NCI-H1436 (cell line): ENCODE measurements at regions not wholly inside any gene's neighbourhood (a gene's known extent, or its start where the extent isn't known, plus 50 kb on each side); places are given as distances from the start of the nearest gene placed in this dataset.
"Not testable (repeated sequence)": the region's sequence is repeated elsewhere in the genome, so short reads cannot be mapped to it uniquely, and the experiment has no call there.

Experiments
- DNase-seq: peaks from one replicate; lab custom pipeline; 2025; lab: John Stamatoyannopoulos, UW

- no peak for DNase-seq
Observed at GRCh38 chr5:26538226-26538625, 500.2 kb downstream of the CDH9 start.

GRCh38 chr5:26535215-26535614 lies 503.2 kb downstream of the CDH9 start:
- DNase-seq, result no peak

- no peak for DNase-seq
Observed at GRCh38 chr5:26530305-26530704, 508.1 kb downstream of the CDH9 start.

DNA sequence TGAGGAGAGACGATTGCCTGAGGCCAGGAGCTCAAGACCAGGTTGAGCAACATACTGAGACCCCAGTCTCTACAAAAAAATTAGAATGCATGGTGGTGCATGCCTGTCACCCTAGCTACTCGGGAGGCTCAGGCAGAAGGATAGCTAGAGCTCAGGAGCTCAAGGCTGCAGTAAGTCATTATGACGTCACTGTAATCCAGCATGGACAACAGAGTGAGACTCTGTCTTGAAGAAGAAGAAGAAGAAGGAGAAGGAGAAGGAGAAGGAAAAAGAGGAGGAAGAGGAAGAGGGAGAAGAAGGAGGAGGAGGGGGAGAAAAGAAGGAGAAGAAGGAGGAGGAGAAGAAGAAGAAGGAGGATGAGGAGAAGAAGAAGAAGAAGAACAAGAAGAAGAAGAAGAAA lies 519.1 kb downstream of the CDH9 start:
- no peak for DNase-seq

GRCh38 chr5:26518065-26518464 lies 520.3 kb downstream of the CDH9 start:
- no peak for DNase-seq

DNA sequence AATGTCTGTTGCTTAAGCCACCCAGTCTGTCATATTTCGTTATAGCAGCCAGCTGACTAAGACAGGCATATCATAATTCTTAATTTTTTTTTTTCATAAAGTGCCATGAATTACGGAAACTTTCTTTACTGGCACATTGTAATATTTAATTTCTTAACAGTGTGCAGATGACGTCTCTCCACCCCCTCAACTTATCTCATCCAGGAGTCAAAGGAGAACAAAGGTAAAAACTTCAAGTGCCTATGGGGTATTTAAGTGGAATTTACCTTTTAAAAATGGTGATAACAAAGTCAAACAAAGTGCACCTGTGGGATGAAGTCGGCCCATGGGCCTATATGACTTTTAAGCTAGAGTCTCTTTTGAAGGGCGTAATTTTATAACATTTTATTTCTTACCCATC lies 539.4 kb downstream of the CDH9 start:
- DNase-seq, result no peak

GRCh38 chr5:26495437-26495836 lies 542.9 kb downstream of the CDH9 start:
- DNase-seq, result no peak

GRCh38 chr5:26492906-26493459 lies 545.4 kb downstream of the CDH9 start:
- no peak for DNase-seq

- no peak for DNase-seq
Observed at GRCh38 chr5:26487553-26487952, 550.8 kb downstream of the CDH9 start.

DNA sequence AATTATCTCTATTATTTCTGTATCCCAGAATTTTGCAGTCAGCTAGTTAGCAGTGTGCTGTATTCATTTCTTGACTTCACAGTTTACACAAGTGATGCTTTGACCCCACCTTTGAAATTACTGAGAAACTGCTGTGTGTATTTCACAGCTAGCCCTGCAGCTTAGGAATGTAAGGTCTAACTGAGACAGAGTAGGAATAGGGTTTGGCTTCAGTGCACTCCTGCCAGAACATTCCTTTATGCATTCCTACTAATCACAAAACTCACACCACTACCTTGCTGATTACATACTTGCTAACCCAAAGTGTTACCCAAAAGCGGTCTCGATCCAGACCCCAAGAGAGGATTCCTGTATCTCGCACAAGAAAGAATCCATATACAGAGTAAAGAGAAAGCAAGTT lies 551.8 kb downstream of the CDH9 start:
- DNase-seq, result no peak

GRCh38 chr5:26485146-26485860 lies 553.1 kb downstream of the CDH9 start:
- DNase-seq, result not testable (repeated sequence)

- DNase-seq, result no peak
Observed at GRCh38 chr5:26482810-26483375, 555.5 kb downstream of the CDH9 start.

- DNase-seq, result no peak
Observed at GRCh38 chr5:26482076-26482809, 556.1 kb downstream of the CDH9 start.

DNA sequence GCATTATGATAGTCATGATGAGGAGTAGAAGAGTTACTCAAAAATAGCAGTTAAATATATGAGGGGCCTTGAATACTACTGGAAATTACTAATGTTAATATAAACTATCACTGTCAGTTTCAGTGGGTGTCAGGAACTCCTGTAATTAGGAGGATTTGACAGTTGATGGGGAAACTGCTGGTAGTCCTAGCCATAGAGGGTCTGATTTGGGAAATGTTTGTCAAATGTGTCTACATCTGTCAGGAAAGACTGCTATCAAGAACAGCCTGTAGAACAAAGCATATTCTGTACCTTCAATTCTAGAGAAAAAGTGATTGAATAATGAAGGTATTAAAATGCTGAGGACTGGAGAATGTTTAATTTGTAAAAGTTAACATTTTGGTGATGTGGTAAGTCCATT lies 567.9 kb downstream of the CDH9 start:
- no peak for DNase-seq

GRCh38 chr5:26439121-26439520 lies 599.3 kb downstream of the CDH9 start:
- no peak for DNase-seq

DNA sequence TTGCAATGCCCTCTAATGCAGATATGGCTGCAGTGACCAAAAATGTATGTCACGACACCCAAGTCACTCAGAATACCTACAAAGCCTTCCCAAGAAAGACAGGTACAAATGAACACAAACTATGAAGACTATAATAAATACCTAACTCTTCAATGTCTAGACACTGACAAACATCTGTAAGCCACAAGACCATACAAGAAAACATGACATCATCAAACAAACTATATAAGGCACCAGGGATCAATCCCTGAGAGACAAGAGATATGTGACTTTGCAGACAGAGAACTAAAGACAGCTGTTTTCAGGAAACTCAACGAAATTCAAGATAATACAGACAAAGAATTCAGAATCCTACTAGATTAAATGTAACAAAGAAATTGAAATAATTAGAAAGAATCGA lies 603.7 kb downstream of the CDH9 start:
- DNase-seq, result no peak

- no peak for DNase-seq
Observed at GRCh38 chr5:26432386-26432785, 606.0 kb downstream of the CDH9 start.

DNA sequence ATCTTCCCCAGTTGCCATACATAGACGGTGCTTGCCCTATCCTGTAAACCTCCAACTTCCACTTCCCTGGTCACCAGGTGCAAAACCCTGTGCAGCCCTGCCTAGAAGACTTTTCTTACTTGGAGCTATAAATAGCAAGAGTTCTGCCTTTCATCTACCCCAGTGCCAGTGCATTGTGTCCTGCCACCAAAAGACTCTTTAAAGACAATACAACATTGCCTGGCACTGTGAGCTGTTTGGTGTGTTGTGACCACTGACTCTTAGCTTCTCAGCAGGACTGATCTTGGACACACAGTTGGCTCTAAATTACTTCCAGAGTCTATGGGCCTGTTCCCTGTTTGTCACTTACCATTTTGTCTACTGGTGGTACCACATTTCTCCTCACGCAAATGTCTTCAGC lies 608.1 kb downstream of the CDH9 start:
- no peak for DNase-seq

DNA sequence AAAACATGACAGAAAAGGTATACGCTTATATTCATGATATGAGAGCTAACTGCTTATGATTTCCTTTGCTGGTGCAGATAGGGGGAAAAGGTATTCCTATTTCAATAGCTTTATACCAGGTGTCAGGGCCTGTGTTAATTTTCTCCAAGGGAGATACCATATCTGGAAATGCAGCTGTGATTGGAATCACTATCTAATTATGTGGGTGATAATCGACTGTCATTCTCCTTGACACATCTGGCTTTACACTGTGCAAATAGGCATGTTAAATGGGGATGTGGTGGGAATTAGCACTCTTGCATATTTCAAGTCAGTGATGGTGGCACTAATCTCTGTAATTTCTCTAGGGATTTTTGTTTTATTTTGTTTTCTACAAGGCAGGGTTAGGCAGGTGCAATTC lies 611.1 kb downstream of the CDH9 start:
- DNase-seq, result no peak

DNA sequence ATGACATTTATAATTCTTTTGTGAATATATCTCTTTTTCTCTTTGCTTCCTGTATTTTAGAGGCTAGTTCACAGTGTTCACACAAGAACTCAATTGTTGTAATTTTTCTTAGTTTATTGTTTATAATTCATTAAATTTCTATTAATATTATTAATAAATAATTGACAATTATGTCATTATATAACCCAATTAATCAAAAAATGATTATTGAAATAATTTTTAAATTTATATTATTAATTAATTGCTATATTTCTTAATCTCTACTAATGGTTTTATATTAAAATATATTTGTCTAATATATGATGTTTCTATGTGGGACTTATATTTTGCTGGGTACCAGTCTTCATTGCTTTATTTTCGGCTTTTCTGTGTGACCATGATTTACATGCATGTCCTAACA lies 618.4 kb downstream of the CDH9 start:
- DNase-seq, result no peak

DNA sequence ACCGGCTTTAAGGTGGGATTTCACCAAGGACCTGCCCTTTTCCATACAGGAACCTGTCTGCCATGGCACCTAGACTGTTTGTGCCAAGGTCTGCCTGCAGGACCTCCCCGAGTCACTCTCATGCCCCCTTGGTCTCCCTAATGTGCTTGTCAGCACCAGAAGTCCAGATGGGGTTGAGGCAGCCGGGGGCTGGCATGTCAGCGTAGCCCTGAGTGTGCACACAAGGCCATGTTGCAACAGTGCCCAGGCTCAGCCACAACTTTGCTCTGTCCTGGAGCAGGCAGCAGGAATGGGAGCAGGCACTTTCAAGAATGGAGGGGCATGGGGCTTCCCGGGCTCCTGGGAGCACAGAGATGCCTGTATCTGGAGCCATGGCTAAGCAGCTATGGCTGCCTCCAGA lies 621.5 kb downstream of the CDH9 start:
- DNase-seq, result no peak

- no peak for DNase-seq
Observed at GRCh38 chr5:26415987-26416779, 622.2 kb downstream of the CDH9 start.
